ENCODE measurements at regions not wholly inside any gene's neighbourhood (a gene's known extent, or its start where the extent isn't known, plus 50 kb on each side); places are given as distances from the start of the nearest gene placed in this dataset.
"Not testable (repeated sequence)": the region's sequence is repeated elsewhere in the genome, so short reads cannot be mapped to it uniquely, and the experiment has no call there.

GRCh38 chr3:145248928-145249327 lies 912.1 kb downstream of the PLOD2 start:
- Histone ChIP-seq H3K9me2 (ENCODE audit: low read depth, low read length) (no peaks in the 10 kb centered on the region), H3F3A (ENCODE audit: insufficient read depth, low read length) (no peaks in the 10 kb centered on the region), H3K79me2 (ENCODE audit: insufficient read depth, low read length) (no peaks in the 10 kb centered on the region), H3K27ac (ENCODE audit: low read depth, low read length, poor library complexity, severe bottlenecking) (no peak overlapping the region), H3K4me3 (ENCODE audit: low read depth, low read length, poor library complexity, severe bottlenecking) (no peak overlapping the region), H3K9me3 (ENCODE audit: low read length) (peaks cover 7% of the 10 kb centered on the region; the same call in 1 of the 2 replicates), H3K27me3 (ENCODE audit: insufficient read depth, low read length) (no peaks in the 10 kb centered on the region), H3K9ac (ENCODE audit: low read length) (no peak overlapping the region), H3K4me2 (ENCODE audit: low read length) (no peak overlapping the region), H4K20me1 (ENCODE audit: insufficient read depth, low read length) (no peaks in the 10 kb centered on the region), H2AFZ (ENCODE audit: low read length) (no peak overlapping the region), H3K4me1 (ENCODE audit: insufficient read depth, low read length, severe bottlenecking) (no peaks in the 10 kb centered on the region), H3K36me3 (ENCODE audit: insufficient read depth, low read length) (no peaks in the 10 kb centered on the region)
- no peak for TF ChIP-seq CTCF (IDR thresholded peaks at IDR 0.05; ENCODE audit: low read length)
- TF ChIP-seq EZH2 (IDR thresholded peaks at IDR 0.05; ENCODE audit: borderline replicate concordance, low read length): no peak

- peaks cover 7% of the 10 kb centered on the region; the same call in 1 of the 2 replicates for H3K9me3 ChIP-seq (ENCODE audit: low read length)
- no peaks in the 10 kb centered on the region for H3K36me3 ChIP-seq (ENCODE audit: insufficient read depth, low read length)
- H3K4me2 ChIP-seq (ENCODE audit: low read length): no peak overlapping the region
- H3K4me1 ChIP-seq (ENCODE audit: insufficient read depth, low read length, severe bottlenecking): no peaks in the 10 kb centered on the region
- no peaks in the 10 kb centered on the region for H4K20me1 ChIP-seq (ENCODE audit: insufficient read depth, low read length)
- H3K79me2 ChIP-seq (ENCODE audit: insufficient read depth, low read length): no peaks in the 10 kb centered on the region
- H3K4me3 ChIP-seq (ENCODE audit: low read depth, low read length, poor library complexity, severe bottlenecking): no peak overlapping the region
- H3K9me2 ChIP-seq (ENCODE audit: low read depth, low read length): no peaks in the 10 kb centered on the region
- no peak overlapping the region for H3K27ac ChIP-seq (ENCODE audit: low read depth, low read length, poor library complexity, severe bottlenecking)
- no peaks in the 10 kb centered on the region for H3F3A ChIP-seq (ENCODE audit: insufficient read depth, low read length)
- H2AFZ ChIP-seq (ENCODE audit: low read length): no peak overlapping the region
- no peak overlapping the region for H3K9ac ChIP-seq (ENCODE audit: low read length)
- no peaks in the 10 kb centered on the region for H3K27me3 ChIP-seq (ENCODE audit: insufficient read depth, low read length)
- TF ChIP-seq EZH2 (IDR thresholded peaks at IDR 0.05; ENCODE audit: borderline replicate concordance, low read length): no peak
- no peak for TF ChIP-seq CTCF (IDR thresholded peaks at IDR 0.05; ENCODE audit: low read length)
Measured at GRCh38 chr3:145251311-145251710, 909.7 kb downstream of the PLOD2 start.

- not testable (repeated sequence) for H3K27ac ChIP-seq (ENCODE audit: low read depth, low read length, poor library complexity, severe bottlenecking); H3F3A ChIP-seq (ENCODE audit: insufficient read depth, low read length); H3K4me2 ChIP-seq (ENCODE audit: low read length); H3K9me2 ChIP-seq (ENCODE audit: low read depth, low read length); H4K20me1 ChIP-seq (ENCODE audit: insufficient read depth, low read length); H2AFZ ChIP-seq (ENCODE audit: low read length); H3K9ac ChIP-seq (ENCODE audit: low read length); H3K79me2 ChIP-seq (ENCODE audit: insufficient read depth, low read length); H3K4me1 ChIP-seq (ENCODE audit: insufficient read depth, low read length, severe bottlenecking); H3K27me3 ChIP-seq (ENCODE audit: insufficient read depth, low read length); H3K9me3 ChIP-seq (ENCODE audit: low read length); H3K4me3 ChIP-seq (ENCODE audit: low read depth, low read length, poor library complexity, severe bottlenecking); H3K36me3 ChIP-seq (ENCODE audit: insufficient read depth, low read length)
Measured at GRCh38 chr3:145257967-145258366, 903.0 kb downstream of the PLOD2 start.

- Histone ChIP-seq H3K4me2 (ENCODE audit: low read length) (no peak overlapping the region), H3K27me3 (ENCODE audit: insufficient read depth, low read length) (no peaks in the 10 kb centered on the region), H3K4me3 (ENCODE audit: low read depth, low read length, poor library complexity, severe bottlenecking) (no peak overlapping the region), H3K36me3 (ENCODE audit: insufficient read depth, low read length) (no peaks in the 10 kb centered on the region), H4K20me1 (ENCODE audit: insufficient read depth, low read length) (no peaks in the 10 kb centered on the region), H3K9ac (ENCODE audit: low read length) (no peak overlapping the region), H3K79me2 (ENCODE audit: insufficient read depth, low read length) (no peaks in the 10 kb centered on the region), H3K9me2 (ENCODE audit: low read depth, low read length) (no peaks in the 10 kb centered on the region), H3K4me1 (ENCODE audit: insufficient read depth, low read length, severe bottlenecking) (no peaks in the 10 kb centered on the region), H2AFZ (ENCODE audit: low read length) (no peak overlapping the region), H3K27ac (ENCODE audit: low read depth, low read length, poor library complexity, severe bottlenecking) (no peak overlapping the region), H3K9me3 (ENCODE audit: low read length) (no peaks in the 10 kb centered on the region; the same call in 1 of the 2 replicates), H3F3A (ENCODE audit: insufficient read depth, low read length) (no peaks in the 10 kb centered on the region)
- TF ChIP-seq EZH2 (IDR thresholded peaks at IDR 0.05; ENCODE audit: borderline replicate concordance, low read length) (no peak), CTCF (IDR thresholded peaks at IDR 0.05; ENCODE audit: low read length) (no peak)
Measured at GRCh38 chr3:145259166-145259880, 901.7 kb downstream of the PLOD2 start.

- H3K79me2 ChIP-seq (ENCODE audit: insufficient read depth, low read length); H3K4me3 ChIP-seq (ENCODE audit: low read depth, low read length, poor library complexity, severe bottlenecking); H3K27ac ChIP-seq (ENCODE audit: low read depth, low read length, poor library complexity, severe bottlenecking); H3K27me3 ChIP-seq (ENCODE audit: insufficient read depth, low read length); H3K9me3 ChIP-seq (ENCODE audit: low read length); H3K4me2 ChIP-seq (ENCODE audit: low read length); H3K9ac ChIP-seq (ENCODE audit: low read length); H3K9me2 ChIP-seq (ENCODE audit: low read depth, low read length); H2AFZ ChIP-seq (ENCODE audit: low read length); H3K36me3 ChIP-seq (ENCODE audit: insufficient read depth, low read length); H3K4me1 ChIP-seq (ENCODE audit: insufficient read depth, low read length, severe bottlenecking); H3F3A ChIP-seq (ENCODE audit: insufficient read depth, low read length); H4K20me1 ChIP-seq (ENCODE audit: insufficient read depth, low read length): not testable (repeated sequence)
Measured at GRCh38 chr3:145263458-145263857, 897.5 kb downstream of the PLOD2 start.
